Stimulated activated CD8-positive, alpha-beta memory T cell treated with anti-CD3 and anti-CD28 coated beads, Interleukin-7, amount 100 ng/mL, for 48 hours (primary cell): ENCODE measurements at regions not wholly inside any gene's neighbourhood (a gene's known extent, or its start where the extent isn't known, plus 50 kb on each side); places are given as distances from the start of the nearest gene placed in this dataset.

Experiments
- DNase-seq, 2 donors: peaks; one replicate each; pipeline ENCODE4 v3.0.0-alpha.2; 2020; ENCODE audit warnings: low read depth in 1 of 2; ENCODE audit errors: extremely low read depth in 1 of 2

DNA sequence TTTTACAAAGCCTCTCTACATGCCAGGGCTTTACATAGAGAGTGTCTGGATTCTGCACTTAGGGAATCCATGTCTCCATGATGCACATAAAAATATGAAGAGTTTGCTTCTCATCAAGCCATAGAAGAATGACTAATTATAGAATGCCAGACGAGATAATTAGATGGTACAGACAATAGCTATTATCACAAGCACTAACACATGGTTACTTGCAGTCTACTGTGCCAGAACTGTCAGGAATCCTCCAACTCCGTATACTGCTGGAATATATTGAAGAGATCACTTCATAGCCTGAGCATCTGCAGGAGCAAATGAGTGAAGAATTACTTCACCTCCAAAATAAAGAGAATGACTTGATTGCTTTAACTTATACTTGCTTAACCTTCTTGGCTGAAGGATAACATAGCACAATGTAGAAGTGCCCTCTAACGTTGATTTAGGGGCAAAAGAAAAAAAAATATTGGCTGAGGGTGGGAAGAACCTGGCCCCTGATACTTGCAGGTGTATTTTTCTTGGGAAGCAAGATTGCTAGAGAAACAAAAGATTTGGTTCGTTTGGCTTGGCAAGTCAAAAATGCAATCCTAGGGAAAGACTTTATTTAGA, 272.8 kb upstream of the FAR2 start:
- DNase-seq: no peak

GRCh38 chr12:28877854-28878253, 271.2 kb upstream of the FAR2 start:
- DNase-seq: no peak

DNA sequence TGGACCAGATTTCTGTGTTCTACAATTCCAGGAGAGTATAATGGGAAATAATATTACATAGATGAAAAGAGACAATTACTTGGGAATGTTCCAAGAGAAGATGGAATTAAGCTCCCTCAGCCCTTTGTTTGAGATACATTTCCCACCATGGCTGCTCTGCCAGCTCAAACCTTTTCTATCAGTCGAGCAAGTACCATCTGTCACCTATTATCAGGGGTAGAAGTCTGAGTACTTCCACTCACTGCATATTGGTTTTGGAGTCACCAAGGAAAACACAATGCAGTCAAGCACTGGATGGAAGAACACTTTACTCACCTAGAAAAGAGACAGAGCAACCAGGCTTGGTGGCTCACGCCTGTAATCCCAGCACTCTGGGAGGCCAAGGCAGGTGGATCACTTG, 270.4 kb upstream of the FAR2 start:
- DNase-seq: no peak

GRCh38 chr12:28879379-28879778, 269.7 kb upstream of the FAR2 start:
- no peak for DNase-seq

GRCh38 chr12:28882444-28882843, 266.6 kb upstream of the FAR2 start:
- DNase-seq: no peak

DNA sequence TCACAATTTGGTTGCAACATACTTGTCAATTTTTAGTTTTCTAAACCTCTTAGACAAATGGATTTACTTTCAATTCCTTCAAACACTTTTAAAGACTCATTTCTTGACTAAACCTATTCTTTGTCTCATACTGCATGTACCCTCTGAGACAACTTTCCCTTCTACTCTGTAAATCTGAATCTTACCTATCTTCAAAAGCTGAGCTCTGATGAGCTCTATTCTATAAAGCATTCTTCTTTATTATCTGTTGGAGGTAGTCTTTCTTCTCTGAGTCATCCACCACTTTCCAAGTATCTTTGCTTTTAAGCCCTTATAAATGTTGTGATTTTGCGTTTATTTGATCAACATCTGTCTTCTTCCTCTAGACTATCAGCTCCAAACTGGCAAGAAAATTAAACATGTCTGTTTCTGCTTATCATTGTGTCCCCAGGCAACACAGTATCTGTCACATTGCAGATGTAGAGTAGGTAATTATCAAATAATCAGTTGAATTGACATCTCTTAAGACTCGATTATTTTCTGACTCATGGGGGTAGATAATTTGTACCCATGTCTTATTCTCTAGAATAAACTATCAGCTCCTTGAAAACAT, 265.6 kb upstream of the FAR2 start:
- DNase-seq: no peak

DNA sequence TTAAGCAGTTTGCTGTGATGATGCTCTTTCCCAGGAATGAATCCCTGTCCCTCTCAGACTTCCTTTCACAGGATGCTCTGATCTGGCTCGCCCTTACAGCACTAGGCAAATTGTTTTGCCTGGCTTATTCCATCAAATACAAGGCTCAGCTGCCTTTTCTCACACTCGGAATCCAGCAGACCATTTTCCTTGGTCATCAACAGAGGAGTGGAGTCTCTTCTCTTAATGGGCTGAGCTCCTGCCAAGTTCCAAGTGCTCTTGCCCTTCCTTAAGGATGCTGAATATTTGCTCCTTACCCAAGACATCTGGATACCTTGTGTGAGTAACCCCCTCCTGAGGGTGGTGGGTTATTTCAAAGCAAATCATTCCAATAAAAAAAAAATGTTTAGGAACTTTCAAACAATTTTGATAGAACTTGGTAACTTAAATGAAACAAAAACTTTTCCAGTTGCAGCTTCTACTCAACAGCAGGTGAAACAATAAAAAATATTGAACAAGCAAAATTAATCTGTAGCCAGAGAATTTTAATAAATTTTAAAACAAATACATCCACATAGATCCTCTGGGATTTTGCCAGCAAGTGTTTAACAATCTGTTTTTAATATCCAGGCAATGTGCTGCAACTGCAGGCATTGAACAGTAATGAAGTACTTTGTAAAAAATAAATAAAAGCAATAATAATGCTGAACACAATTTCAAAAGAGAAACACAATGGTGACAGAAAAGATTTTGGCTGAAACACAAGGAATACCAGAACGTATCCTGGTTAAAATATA, 264.0 kb upstream of the FAR2 start:
- no peak for DNase-seq

DNA sequence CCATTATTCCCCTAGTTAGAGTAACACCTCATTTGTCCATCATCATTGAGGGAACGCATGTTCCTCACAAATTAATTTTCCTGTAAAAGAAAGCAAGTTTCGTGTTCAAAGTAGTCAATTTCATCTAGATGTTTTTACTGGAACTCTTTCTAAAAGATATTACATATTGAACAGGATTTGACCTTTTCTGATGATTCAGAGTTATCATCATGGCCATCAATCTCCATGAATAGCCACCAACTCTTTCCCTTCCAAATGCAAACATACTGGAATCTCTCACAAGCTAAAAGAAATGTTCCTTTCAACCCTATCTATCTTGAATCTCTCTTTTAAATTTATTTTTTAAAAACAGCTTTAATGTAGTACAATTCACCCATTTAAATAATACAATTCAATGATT, 263.1 kb upstream of the FAR2 start:
- no peak for DNase-seq

DNA sequence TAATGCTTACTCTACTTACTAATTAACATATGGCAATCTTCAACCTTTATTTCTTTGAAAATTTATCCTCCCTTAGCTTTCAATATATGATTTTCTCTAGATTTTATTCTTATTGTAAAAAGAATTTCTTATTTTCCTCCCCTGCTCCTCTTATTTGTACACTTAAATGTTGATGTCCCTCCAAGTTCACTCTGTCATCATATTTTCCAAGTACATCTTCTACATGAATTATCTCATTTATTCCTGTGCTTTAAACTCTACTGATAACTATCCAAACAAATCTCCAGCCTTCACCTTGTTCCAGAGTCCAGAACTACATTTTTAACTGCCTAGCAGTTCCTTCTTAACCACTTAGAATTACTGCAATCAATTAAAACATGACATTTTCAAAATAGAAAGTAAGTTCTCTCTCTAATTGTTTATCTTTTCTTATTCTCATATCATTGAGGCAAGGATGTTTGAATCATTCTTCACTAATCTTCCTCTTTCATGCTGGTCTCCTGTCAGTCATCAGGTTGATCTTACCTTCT, 261.6 kb upstream of the FAR2 start:
- DNase-seq: no peak

DNA sequence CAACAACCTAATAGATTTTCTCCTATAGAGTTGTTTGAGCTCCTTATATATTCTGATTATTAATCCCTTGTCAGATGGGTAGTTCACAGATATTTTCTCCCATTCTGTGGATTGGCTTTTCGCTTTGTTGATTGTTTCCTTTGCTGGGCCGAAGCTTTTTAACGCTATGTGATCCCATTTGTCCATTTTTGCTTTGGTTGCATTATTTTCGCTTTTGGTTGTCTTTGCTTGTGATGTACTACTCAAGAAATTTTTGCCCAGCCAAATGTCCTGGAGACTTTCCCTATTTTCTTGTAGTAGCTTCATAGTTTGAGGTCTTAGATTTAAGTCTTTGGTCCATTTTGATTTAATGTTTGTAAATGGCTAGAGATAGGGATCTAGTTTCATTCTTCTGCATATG, 258.4 kb upstream of the FAR2 start:
- DNase-seq: no peak

- no peak for DNase-seq
Measured at GRCh38 chr12:28891126-28891525, 258.0 kb upstream of the FAR2 start.

DNA sequence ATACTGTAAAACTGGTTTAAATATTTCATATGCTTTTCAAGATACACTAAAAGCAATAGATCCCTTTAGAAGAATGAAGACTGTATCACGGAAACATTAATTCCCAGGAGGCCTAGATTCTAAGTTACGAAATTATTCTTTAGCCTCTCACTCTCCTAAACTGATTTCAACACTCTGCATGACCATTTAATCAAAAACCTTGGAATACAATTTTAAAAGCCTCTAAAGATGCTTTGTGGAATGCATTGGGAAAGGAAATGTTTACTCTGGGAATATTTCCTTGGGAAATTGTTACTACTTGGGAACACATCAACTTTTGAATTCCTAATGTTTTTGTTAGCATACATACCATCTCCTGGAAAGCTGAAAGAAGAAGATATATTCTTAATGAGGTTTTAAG, 255.7 kb upstream of the FAR2 start:
- DNase-seq: no peak

- DNase-seq: no peak
Measured at GRCh38 chr12:28893856-28894255, 255.2 kb upstream of the FAR2 start.

DNA sequence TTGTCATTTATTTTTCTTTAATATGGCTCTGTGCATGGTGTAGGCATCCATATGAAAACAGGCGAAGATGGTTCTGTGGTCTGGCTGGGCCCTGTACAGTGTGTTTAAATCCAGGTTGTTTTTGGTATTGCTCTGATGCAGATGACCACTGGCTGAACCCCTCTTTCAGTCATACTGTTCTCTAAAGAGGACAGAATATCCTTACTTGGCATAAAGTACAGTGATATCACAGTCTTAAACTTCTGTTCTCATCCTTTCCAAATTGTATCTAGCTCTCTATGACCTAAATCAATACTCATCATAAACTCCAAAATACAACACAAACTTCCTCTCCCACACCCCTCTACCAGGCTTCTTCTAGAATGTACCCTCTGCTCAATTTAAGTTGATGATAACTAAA, 252.7 kb upstream of the FAR2 start:
- no peak for DNase-seq

GRCh38 chr12:28898038-28898437, 251.0 kb upstream of the FAR2 start:
- DNase-seq: no peak

- DNase-seq: no peak
Measured at GRCh38 chr12:28899951-28900350, 249.1 kb upstream of the FAR2 start.

DNA sequence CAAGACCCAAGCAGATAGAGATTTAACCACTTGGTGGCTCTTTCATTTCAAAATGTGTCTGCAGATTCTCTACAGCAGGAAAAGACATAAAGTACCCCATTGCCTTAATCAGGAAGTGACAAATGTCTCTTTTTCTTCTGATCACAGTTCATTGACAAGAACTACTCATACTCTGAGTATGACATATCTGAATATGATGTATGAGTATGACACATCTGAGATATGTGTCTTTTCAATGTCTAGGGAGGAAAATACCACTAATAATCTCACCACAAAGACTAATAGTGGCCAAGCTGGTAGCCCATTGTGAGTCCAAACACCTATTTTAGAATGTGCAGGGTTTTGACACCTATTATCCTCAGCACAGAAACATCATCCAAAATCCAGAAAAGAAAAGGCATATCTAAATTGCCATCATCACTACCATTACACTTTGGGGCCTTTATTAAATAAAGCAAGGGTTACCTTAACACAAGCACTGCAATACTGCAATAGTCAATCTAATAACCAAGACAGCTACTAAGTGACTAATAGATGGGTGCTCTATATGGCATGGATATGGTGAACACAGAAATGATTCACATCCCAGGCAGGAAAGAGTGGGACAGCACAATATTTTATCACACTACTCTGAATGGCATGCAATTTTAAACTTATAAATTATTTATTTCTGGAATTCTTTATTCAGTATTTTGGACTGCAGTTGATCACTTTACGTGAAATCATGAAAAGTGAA, 243.7 kb upstream of the FAR2 start:
- DNase-seq: no peak

DNA sequence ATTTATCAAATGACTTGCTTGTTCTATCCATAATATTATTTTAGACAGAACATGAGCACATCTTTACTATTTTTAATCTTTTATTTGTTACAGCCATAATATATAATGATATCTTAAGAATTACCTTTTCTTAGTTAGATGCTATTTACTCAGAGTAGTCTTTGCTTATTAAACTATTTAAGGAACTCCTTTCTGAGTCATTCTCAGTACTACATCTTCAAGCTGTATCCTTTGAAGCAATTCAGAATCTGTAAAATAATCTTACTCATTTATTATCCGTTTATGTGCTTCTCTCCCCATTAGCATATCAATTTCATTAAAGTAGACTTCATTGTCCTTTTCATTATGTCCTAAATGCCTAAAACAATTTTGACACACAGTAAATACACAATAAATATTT, 240.4 kb upstream of the FAR2 start:
- DNase-seq: no peak

- no peak for DNase-seq
Measured at GRCh38 chr12:28909291-28909690, 239.8 kb upstream of the FAR2 start.

DNA sequence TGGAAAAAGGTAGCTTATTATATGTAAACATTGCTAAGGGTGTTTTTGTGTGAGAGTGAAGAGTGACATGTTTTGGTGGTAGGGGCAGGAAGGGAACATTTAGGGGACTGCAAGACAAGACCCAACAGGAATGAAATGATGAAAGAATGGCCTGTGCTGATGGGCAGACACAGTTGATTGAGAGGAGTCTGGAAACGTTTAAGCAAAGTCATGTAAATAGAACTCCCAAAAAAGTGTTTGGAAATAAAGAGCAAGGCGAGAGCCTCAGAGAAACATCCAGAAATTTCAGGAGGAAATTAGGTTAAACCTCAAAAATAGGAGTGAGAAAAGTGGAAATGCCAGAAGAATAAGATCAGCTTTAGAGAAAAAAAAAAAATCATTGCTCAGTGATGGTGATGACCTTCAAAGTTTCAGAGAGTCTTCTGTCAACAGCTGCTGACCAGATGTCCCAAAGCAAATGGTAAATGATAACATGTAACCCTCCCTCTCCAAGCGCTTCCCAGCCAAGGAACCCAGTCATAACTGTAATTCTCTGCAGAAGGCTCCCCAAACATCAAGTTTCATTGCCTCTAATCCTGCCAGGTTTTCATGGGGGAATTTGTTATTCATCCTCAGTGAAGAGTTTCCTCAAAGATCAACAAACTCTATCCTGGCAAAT, 223.2 kb upstream of the FAR2 start:
- DNase-seq: no peak

DNA sequence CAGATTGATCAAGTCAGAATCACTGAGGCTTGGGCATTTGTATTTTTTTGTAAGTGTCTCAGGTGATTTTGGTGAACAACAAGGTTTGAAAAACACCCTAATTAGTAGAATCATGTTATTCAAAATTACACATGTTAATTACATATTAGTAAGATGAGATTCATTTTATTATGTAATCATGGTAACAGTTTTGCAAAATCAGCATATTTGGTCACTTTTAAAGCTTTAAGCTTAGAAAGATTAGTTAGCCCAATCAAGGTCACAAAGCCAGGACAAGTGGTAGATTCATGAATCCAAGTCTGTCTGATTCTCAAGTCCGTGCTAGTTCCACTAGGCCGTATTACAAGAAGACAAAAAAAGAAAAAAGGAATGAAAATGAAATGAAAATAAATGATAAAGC, 218.4 kb upstream of the FAR2 start:
- no peak for DNase-seq
